ENCODE measurements at regions not wholly inside any gene's neighbourhood (a gene's known extent, or its start where the extent isn't known, plus 50 kb on each side); places are given as distances from the start of the nearest gene placed in this dataset.
A peak's percentile ranks its signal among the peaks of the same experiment; 100 is the strongest.

- TF ChIP-seq RCOR1 (IDR thresholded peaks at IDR 0.05; ENCODE audit: low read length) (no peak), EP300 (IDR thresholded peaks at IDR 0.05; ENCODE audit: borderline replicate concordance in 1 of 2, low read depth in 1 of 2, low read length in 1 of 2) (no peak), CTCF (IDR thresholded peaks at IDR 0.05) (no peak), ELF1 (IDR thresholded peaks at IDR 0.05) (no peak), RFX5 (IDR thresholded peaks at IDR 0.05; ENCODE audit: low read length) (no peak), REST (IDR thresholded peaks at IDR 0.05; ENCODE audit: low read depth, low read length) (no peak), GATA2 (CRISPR knock-in tag; IDR thresholded peaks at IDR 0.05) (no peak), TCF12 (IDR thresholded peaks at IDR 0.05) (no peak)
- POLR2A ChIA-PET: no interaction called here
- peaks cover 12% of the 10 kb centered on the region for H3F3A ChIP-seq (replicated peaks; ENCODE audit: insufficient read depth)
- no peaks in the 10 kb centered on the region for H3K36me3 ChIP-seq (replicated peaks in 1 of 2; ENCODE audit: control insufficient read depth in 1 of 2, insufficient read depth in 2 of 2, low read length in 1 of 2)
- no peaks in the 10 kb centered on the region for H4K20me1 ChIP-seq (ENCODE audit: insufficient read depth)
- no peak overlapping the region for H3K9ac ChIP-seq
- 90% methylated on average over 4 of the region's 4 CpGs for WGBS (ENCODE audit: low lambda C conversion rate)
- no peak for DNase-seq
- no peaks in the 10 kb centered on the region for H3K79me2 ChIP-seq (ENCODE audit: insufficient read depth)
- H2AFZ ChIP-seq (ENCODE audit: low read depth): 0 out of 2 replicates have a peak overlapping the region, but pooled peaks have one; percentile 33
- no peak overlapping the region for H3K4me3 ChIP-seq (ENCODE audit: low read depth in 2 of 2, low read length in 1 of 2)
- H3K27ac ChIP-seq (ENCODE audit: low read depth in 2 of 2, low read length in 1 of 2): peak overlapping the region in 1 of 2 experiments; percentile 75; a peak in 2 of 4 replicates
- no peaks in the 10 kb centered on the region for H3K9me2 ChIP-seq
- peaks cover 7 to 38% of the 10 kb centered on the region in 2 experiments for H3K4me1 ChIP-seq (ENCODE audit: control insufficient read depth in 1 of 2, insufficient read depth in 2 of 2, low read depth in 1 of 2, low read length in 1 of 2)
- H3K27me3 ChIP-seq (ENCODE audit: insufficient read depth): no peaks in the 10 kb centered on the region
- CTCF ChIA-PET: interaction anchor here (0.6 to 1.4 kb wide), 2 partner anchors 13 to 21 kb away, joined by 3 read pairs; no protein-coding TSS in a partner anchor
- no peak overlapping the region for H3K4me2 ChIP-seq
- H3K9me3 ChIP-seq: no peaks in the 10 kb centered on the region
Observed at GRCh38 chr2:215770668-215771067, 242.7 kb downstream of the MREG start.

- Histone ChIP-seq H4K20me1 (ENCODE audit: insufficient read depth) (no peaks in the 10 kb centered on the region), H3K9ac (no peak overlapping the region), H2AFZ (ENCODE audit: low read depth) (no peak overlapping the region), H3K4me1 (ENCODE audit: control insufficient read depth in 1 of 2, insufficient read depth in 2 of 2, low read depth in 1 of 2, low read length in 1 of 2) (peaks cover 15 to 38% of the 10 kb centered on the region in 2 experiments), H3K27ac (ENCODE audit: low read depth in 2 of 2, low read length in 1 of 2) (no peak overlapping the region), H3F3A (replicated peaks; ENCODE audit: insufficient read depth) (peaks cover 12% of the 10 kb centered on the region), H3K27me3 (ENCODE audit: insufficient read depth) (no peaks in the 10 kb centered on the region), H3K36me3 (replicated peaks in 1 of 2; ENCODE audit: control insufficient read depth in 1 of 2, insufficient read depth in 2 of 2, low read length in 1 of 2) (no peaks in the 10 kb centered on the region), H3K9me3 (no peaks in the 10 kb centered on the region), H3K79me2 (ENCODE audit: insufficient read depth) (no peaks in the 10 kb centered on the region), H3K4me3 (ENCODE audit: low read depth in 2 of 2, low read length in 1 of 2) (no peak overlapping the region), H3K9me2 (no peaks in the 10 kb centered on the region), H3K4me2 (no peak overlapping the region)
- CTCF ChIA-PET: no interaction called here
- WGBS (ENCODE audit: low lambda C conversion rate): 90% methylated on average over 2 of the region's 2 CpGs
- POLR2A ChIA-PET: no interaction called here
- DNase-seq: no peak
- TF ChIP-seq MEF2A (IDR thresholded peaks at IDR 0.05; ENCODE audit: borderline replicate concordance, low read depth): no peak
- TF ChIP-seq RAD21 (IDR thresholded peaks at IDR 0.05; ENCODE audit: low read length): no peak
- no peak for TF ChIP-seq IRF3 (IDR thresholded peaks at IDR 0.05; ENCODE audit: low read depth, low read length)
- TF ChIP-seq MAX (IDR thresholded peaks at IDR 0.05; ENCODE audit: low read depth): no peak
- no peak for TF ChIP-seq MXI1 (IDR thresholded peaks at IDR 0.05; ENCODE audit: low read depth, low read length)
- TF ChIP-seq REST (IDR thresholded peaks at IDR 0.05; ENCODE audit: low read depth, low read length): no peak
- no peak for TF ChIP-seq EZH2phosphoT487 (IDR thresholded peaks at IDR 0.05; ENCODE audit: borderline replicate concordance, low read depth)
- TF ChIP-seq CTCF (IDR thresholded peaks at IDR 0.05): no peak
Observed at GRCh38 chr2:215769246-215769645, 244.1 kb downstream of the MREG start.

All from SK-N-SH (cell line).